ENCODE measurements at regions not wholly inside any gene's neighbourhood (a gene's known extent, or its start where the extent isn't known, plus 50 kb on each side); places are given as distances from the start of the nearest gene placed in this dataset.
"Not testable (repeated sequence)": the region's sequence is repeated elsewhere in the genome, so short reads cannot be mapped to it uniquely, and the experiment has no call there.

DNA sequence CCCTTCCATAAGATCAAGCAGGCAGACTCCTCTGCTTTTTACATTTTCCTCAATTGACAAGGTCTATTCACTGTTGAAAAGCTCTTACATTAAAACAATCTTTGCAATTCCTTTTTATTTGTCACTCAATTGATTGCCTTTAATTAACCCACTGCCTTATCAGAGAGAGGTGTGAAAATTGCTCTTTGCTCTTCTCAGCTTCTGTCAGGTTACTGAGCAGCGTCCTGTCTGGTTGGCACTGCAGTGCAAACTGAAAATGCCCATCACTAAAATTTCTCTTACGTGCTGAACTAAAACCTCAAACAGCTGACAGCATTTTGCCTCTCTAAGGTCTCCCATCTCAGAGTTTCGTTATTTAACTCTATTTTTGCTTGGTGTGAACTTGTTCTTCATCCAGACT, 504.1 kb upstream of the ATXN7L3B start:
- TF ChIP-seq, protein P1, sequence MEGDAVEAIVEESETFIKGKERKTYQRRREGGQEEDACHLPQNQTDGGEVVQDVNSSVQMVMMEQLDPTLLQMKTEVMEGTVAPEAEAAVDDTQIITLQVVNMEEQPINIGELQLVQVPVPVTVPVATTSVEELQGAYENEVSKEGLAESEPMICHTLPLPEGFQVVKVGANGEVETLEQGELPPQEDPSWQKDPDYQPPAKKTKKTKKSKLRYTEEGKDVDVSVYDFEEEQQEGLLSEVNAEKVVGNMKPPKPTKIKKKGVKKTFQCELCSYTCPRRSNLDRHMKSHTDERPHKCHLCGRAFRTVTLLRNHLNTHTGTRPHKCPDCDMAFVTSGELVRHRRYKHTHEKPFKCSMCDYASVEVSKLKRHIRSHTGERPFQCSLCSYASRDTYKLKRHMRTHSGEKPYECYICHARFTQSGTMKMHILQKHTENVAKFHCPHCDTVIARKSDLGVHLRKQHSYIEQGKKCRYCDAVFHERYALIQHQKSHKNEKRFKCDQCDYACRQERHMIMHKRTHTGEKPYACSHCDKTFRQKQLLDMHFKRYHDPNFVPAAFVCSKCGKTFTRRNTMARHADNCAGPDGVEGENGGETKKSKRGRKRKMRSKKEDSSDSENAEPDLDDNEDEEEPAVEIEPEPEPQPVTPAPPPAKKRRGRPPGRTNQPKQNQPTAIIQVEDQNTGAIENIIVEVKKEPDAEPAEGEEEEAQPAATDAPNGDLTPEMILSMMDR (IDR thresholded peaks at IDR 0.05; ENCODE audit: unreplicated experiment) = no peak
- DNase-seq (ENCODE audit: low spot score, unreplicated experiment) = no peak
- Mint-ChIP-seq H3K36me3 (ENCODE audit: insufficient read depth) (no peaks in the 10 kb centered on the region), H3K4me1 (ENCODE audit: low read depth) (no peaks in the 10 kb centered on the region), H3K4me3 (ENCODE audit: low read depth) (no peak overlapping the region), H3K27ac (no peak overlapping the region), H3K9me3 (ENCODE audit: low read depth) (peaks cover 10% of the 10 kb centered on the region), H3K27me3 (no peaks in the 10 kb centered on the region)

DNA sequence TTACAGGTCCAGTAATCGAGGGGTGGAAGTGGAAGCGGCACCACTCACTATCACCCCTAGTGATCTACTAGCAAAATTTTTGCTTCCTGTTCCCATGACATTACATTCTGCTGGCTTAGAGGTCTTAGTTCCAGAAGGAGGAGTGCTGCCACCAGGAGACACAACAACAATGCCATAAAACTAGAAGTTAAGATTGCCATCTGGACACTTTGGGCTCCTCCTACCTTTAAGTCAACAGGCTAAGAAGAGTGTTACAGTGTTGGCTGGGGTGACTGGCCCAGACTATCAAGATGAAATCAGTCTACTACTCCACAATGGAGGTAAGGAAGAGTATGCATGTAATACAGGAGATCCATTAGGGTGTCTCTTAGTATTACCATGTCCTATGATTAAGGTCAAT, 498.5 kb upstream of the ATXN7L3B start:
- not testable (repeated sequence) for H3K9me3 Mint-ChIP-seq (ENCODE audit: low read depth); H3K27ac Mint-ChIP-seq; DNase-seq (ENCODE audit: low spot score, unreplicated experiment); H3K4me3 Mint-ChIP-seq (ENCODE audit: low read depth); H3K27me3 Mint-ChIP-seq; H3K4me1 Mint-ChIP-seq (ENCODE audit: low read depth); H3K36me3 Mint-ChIP-seq (ENCODE audit: insufficient read depth)

DNA sequence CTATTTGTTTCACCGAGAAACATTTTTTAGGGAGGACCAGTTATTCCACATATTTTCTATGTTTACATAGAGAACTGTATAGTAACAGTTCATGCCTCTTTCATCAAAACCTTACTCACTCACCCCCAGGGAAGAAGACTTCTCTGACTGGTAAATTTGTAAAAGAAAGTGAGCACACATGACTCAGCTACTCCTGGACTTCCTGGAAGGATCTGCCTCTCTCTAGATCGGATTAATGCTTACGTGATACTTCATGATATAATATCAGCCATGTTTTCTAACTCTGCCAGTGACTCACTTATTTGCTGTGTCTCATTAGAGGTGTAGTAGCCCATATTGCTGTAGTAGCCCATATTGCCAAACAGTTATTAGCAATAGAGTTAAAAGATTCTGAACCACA, 494.3 kb upstream of the ATXN7L3B start:
- H3K27me3 Mint-ChIP-seq = no peaks in the 10 kb centered on the region
- no peaks in the 10 kb centered on the region for H3K36me3 Mint-ChIP-seq (ENCODE audit: insufficient read depth)
- no peaks in the 10 kb centered on the region for H3K9me3 Mint-ChIP-seq (ENCODE audit: low read depth)
- no peak overlapping the region for H3K4me3 Mint-ChIP-seq (ENCODE audit: low read depth)
- H3K4me1 Mint-ChIP-seq (ENCODE audit: low read depth) = peaks cover 6% of the 10 kb centered on the region
- H3K27ac Mint-ChIP-seq = no peak overlapping the region
- DNase-seq (ENCODE audit: low spot score, unreplicated experiment) = no peak
- TF ChIP-seq, protein P1 (IDR thresholded peaks at IDR 0.05; ENCODE audit: unreplicated experiment) = no peak

DNA sequence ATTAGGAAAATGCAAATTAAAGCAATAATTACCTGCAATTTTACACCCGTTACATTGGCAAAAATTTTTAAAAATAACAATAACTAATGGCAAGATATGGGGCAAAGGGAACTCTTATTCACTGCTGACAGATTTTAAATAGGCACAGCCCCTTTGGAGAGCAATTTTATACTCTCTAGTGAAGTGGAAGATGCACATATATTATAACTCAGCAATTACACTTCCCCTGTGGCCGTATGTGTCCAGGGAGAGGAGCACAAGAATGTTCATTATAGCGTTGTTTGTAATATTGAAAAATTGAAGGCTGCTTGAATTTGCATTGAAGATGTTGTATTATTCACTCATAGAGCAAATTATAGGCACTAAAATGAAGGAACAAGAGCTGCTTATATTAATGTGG, 488.3 kb upstream of the ATXN7L3B start:
- Mint-ChIP-seq H3K27me3 (no peaks in the 10 kb centered on the region), H3K36me3 (ENCODE audit: insufficient read depth) (no peaks in the 10 kb centered on the region)
- TF ChIP-seq, protein P1 (IDR thresholded peaks at IDR 0.05; ENCODE audit: unreplicated experiment) = no peak

DNA sequence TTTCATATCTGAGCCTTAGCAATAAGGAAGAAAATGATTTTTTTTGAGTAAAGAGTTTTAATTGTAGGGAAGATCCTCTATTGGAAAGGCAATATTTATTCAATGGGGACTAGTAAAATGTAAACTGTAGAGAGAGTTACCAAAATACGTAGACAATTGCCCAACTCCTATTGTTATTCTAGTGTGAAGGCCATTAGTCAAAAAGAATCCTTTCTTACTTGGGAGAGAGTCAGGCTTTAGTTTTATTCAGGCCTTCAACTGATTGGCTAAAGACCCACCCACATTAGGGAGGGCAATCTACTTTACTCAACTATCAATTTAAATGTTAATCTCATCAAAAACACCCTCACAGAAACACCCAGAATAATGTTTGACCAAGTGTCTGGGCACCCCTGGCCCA, 485.8 kb upstream of the ATXN7L3B start:
- DNase-seq (ENCODE audit: low spot score, unreplicated experiment) = no peak
- TF ChIP-seq, protein P1 (IDR thresholded peaks at IDR 0.05; ENCODE audit: unreplicated experiment) = no peak
- Mint-ChIP-seq H3K9me3 (ENCODE audit: low read depth) (no peaks in the 10 kb centered on the region), H3K4me3 (ENCODE audit: low read depth) (no peak overlapping the region), H3K4me1 (ENCODE audit: low read depth) (peaks cover 3% of the 10 kb centered on the region), H3K27ac (no peak overlapping the region), H3K27me3 (no peaks in the 10 kb centered on the region), H3K36me3 (ENCODE audit: insufficient read depth) (no peaks in the 10 kb centered on the region)

More for the DNA sequence above, 488.3 kb upstream of the ATXN7L3B start:
- peaks cover 1% of the 10 kb centered on the region for H3K4me1 Mint-ChIP-seq (ENCODE audit: low read depth)
- H3K4me3 Mint-ChIP-seq (ENCODE audit: low read depth) = no peak overlapping the region
- DNase-seq (ENCODE audit: low spot score, unreplicated experiment) = no peak
- no peak overlapping the region for H3K27ac Mint-ChIP-seq
- no peaks in the 10 kb centered on the region for H3K9me3 Mint-ChIP-seq (ENCODE audit: low read depth)

DNA sequence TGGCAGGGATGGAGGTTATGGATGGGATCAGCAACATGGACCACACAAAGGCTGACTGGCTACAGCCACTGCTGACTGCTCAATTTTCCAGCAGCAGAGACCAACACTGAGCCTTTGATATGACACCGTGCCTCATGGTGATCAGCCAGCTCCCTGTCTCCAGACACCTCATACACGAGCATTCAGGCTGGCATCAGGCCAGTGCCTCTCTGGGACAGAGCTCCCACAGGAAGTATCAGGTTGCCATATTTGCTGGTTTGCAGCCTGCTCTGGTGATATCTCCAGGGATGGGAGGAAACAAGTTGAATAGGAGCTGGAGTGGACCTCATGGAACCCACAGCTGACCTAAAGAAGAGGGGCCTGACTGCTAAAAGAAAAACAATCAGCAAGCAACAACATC, 471.2 kb upstream of the ATXN7L3B start:
- Mint-ChIP-seq H3K36me3 (ENCODE audit: insufficient read depth) (no peaks in the 10 kb centered on the region), H3K4me1 (ENCODE audit: low read depth) (no peaks in the 10 kb centered on the region)

More for the DNA sequence above, 471.2 kb upstream of the ATXN7L3B start:
- H3K4me3 Mint-ChIP-seq (ENCODE audit: low read depth) = no peak overlapping the region
- no peak overlapping the region for H3K27ac Mint-ChIP-seq
- TF ChIP-seq, protein P1 (IDR thresholded peaks at IDR 0.05; ENCODE audit: unreplicated experiment) = no peak
- H3K9me3 Mint-ChIP-seq (ENCODE audit: low read depth) = peaks cover 13% of the 10 kb centered on the region
- no peaks in the 10 kb centered on the region for H3K27me3 Mint-ChIP-seq
- DNase-seq (ENCODE audit: low spot score, unreplicated experiment) = no peak

All from progenitor cell of endocrine pancreas (in vitro differentiated cells).